ENCODE measurements at regions not wholly inside any gene's neighbourhood (a gene's known extent, or its start where the extent isn't known, plus 50 kb on each side); places are given as distances from the start of the nearest gene placed in this dataset.

GRCh38 chr4:81346719-81347118 is 125.0 kb downstream of the RASGEF1B start:
- H4K20me1 ChIP-seq (replicated peaks; ENCODE audit: control insufficient read depth, extremely low read depth, insufficient read depth, low read length): no peaks in the 10 kb centered on the region
- H3K4me3 ChIP-seq (replicated peaks in 1 of 3; ENCODE audit: insufficient read depth in 1 of 3, low read depth in 1 of 3, low read length in 3 of 3): no peak overlapping the region
- no peaks in the 10 kb centered on the region for H3K4me1 ChIP-seq (ENCODE audit: control insufficient read depth, extremely low read depth, insufficient read depth, low read length)
- no peaks in the 10 kb centered on the region for H3K9me1 ChIP-seq (replicated peaks; ENCODE audit: control insufficient read depth, extremely low read depth, insufficient read depth, low read length)
- ChIA-PET CTCF (no interaction called here), POLR2A (no interaction called here)
- H3K79me2 ChIP-seq (ENCODE audit: control insufficient read depth, insufficient read depth, low read length): no peaks in the 10 kb centered on the region
- H3K27ac ChIP-seq (ENCODE audit: insufficient read depth, low read depth, low read length): no peak overlapping the region
- no peaks in the 10 kb centered on the region for H3K9me3 ChIP-seq (replicated peaks; ENCODE audit: control insufficient read depth, insufficient read depth, low read length)
- DNase-seq (ENCODE audit: low read depth, low spot score): no peak
- no peak for FAIRE-seq
- dilution Hi-C loops (cut with MboI; ENCODE audit: extremely low pct_ligation_motif_present, low sequenced_read_pairs): no loop called here
- H2AFZ ChIP-seq (ENCODE audit: low read depth, low read length): no peak overlapping the region
- BruUV-seq (replicated peaks): no TSS peak
- H3K27me3 ChIP-seq (ENCODE audit: control insufficient read depth in 2 of 2, insufficient read depth in 2 of 2, low read length in 2 of 2): no peaks in the 10 kb centered on the region
- H3K9ac ChIP-seq (replicated peaks; ENCODE audit: extremely low read depth, insufficient read depth, low read length): no peak overlapping the region
- TF ChIP-seq CTCF (IDR thresholded peaks at IDR 0.05; ENCODE audit: extremely low read depth in 1 of 2, insufficient read depth in 1 of 2, low read depth in 1 of 2, low read length in 2 of 2): no peak
- TF ChIP-seq MAX (IDR thresholded peaks at IDR 0.05; ENCODE audit: insufficient read depth, insufficient read length): no peak
- no peak for TF ChIP-seq EZH2 (IDR thresholded peaks at IDR 0.05; ENCODE audit: borderline replicate concordance, low read depth, low read length, severe bottlenecking)
- no peak for TF ChIP-seq POLR2A (IDR thresholded peaks at IDR 0.05; ENCODE audit: low read depth, low read length)
- TF ChIP-seq JUN (IDR thresholded peaks at IDR 0.05; ENCODE audit: borderline replicate concordance, insufficient read depth, insufficient read length, low read depth): no peak
- TF ChIP-seq GATA2 (IDR thresholded peaks at IDR 0.05; ENCODE audit: insufficient read depth, insufficient read length, low read depth, low read length): no peak
- no peak for TF ChIP-seq FOS (IDR thresholded peaks at IDR 0.05; ENCODE audit: borderline replicate concordance, insufficient read depth, low read length)
- TF ChIP-seq MYC (IDR thresholded peaks at IDR 0.05; ENCODE audit: low read depth, low read length): no peak
- no peak for TF ChIP-seq POLR2AphosphoS5 (IDR thresholded peaks at IDR 0.05; ENCODE audit: insufficient read depth, low read depth, low read length)
- intact Hi-C loops (cut with micrococcal nuclease): no loop called here
- no peak overlapping the region for H3K4me2 ChIP-seq (ENCODE audit: insufficient read depth, low read length)
- no peaks in the 10 kb centered on the region for H3K36me3 ChIP-seq (ENCODE audit: control insufficient read depth in 2 of 2, extremely low read depth in 1 of 2, insufficient read depth in 2 of 2, low read length in 2 of 2)
